Fibroblast of lung (primary cell): ENCODE measurements at regions not wholly inside any gene's neighbourhood (a gene's known extent, or its start where the extent isn't known, plus 50 kb on each side); places are given as distances from the start of the nearest gene placed in this dataset.

Experiments used
- DNase-seq, 2 donors: peaks; one replicate each; pipeline versions ENCODE4 v3.0.0 to v3.0.0-alpha.2; 2010; ENCODE audit warnings: low read depth in 2 of 2
- H2AFZ ChIP-seq: 2 replicates; pipeline ENCODE4 v1.5.1; 2012; ENCODE audit warnings: low read length, control low read depth, inconsistent platforms
- H3K27ac ChIP-seq: 2 replicates; pipeline ENCODE4 v1.5.1; 2011; ENCODE audit warnings: low read length, control low read depth; ENCODE audit not compliant: insufficient read depth
- H3K27me3 ChIP-seq: 2 replicates; pipeline ENCODE4 v1.5.1; 2011; ENCODE audit warnings: mild to moderate bottlenecking, low read length; ENCODE audit not compliant: control insufficient read depth, insufficient read depth
- H3K36me3 ChIP-seq: 2 replicates; pipeline ENCODE4 v1.5.1; 2011; ENCODE audit warnings: low read length; ENCODE audit not compliant: control insufficient read depth, insufficient read depth
- H3K4me1 ChIP-seq: 2 replicates; pipeline ENCODE4 v1.5.1; 2011; ENCODE audit warnings: low read length; ENCODE audit not compliant: control insufficient read depth, insufficient read depth; ENCODE audit errors: extremely low read depth
- H3K4me2 ChIP-seq: 2 replicates; pipeline ENCODE4 v1.5.1; 2011; ENCODE audit warnings: low read length, control low read depth; ENCODE audit not compliant: insufficient read depth; ENCODE audit errors: extremely low read depth
- H3K4me3 ChIP-seq, 4 experiments: fragments of 200-600 bp in 1 of 4; sonication (generic) in 1 of 4; replicated peaks in 1 of 4; 2 replicates each; pipeline ENCODE4 v1.5.1; 2011 to 2016; ENCODE audit warnings: low read length in 4 of 4, low read depth in 3 of 4, mild to moderate bottlenecking in 3 of 4, control low read depth in 2 of 4, inconsistent platforms in 1 of 4, mixed read lengths in 1 of 4; ENCODE audit not compliant: insufficient read depth in 1 of 4; ENCODE audit errors: control extremely low read depth in 1 of 4
- H3K79me2 ChIP-seq: 2 replicates; pipeline ENCODE4 v1.5.1; 2012; ENCODE audit warnings: mild to moderate bottlenecking, low read length, inconsistent platforms; ENCODE audit not compliant: control insufficient read depth, insufficient read depth
- H3K9ac ChIP-seq: 2 replicates; pipeline ENCODE4 v1.5.1; 2011; ENCODE audit warnings: mild to moderate bottlenecking, low read length, control low read depth; ENCODE audit not compliant: insufficient read depth
- H3K9me3 ChIP-seq: 2 replicates; pipeline ENCODE4 v1.5.1; 2012; ENCODE audit warnings: low read depth, low read length; ENCODE audit not compliant: control insufficient read depth, insufficient read depth
- H4K20me1 ChIP-seq: 2 replicates; pipeline ENCODE4 v1.5.1; 2011; ENCODE audit warnings: low read length; ENCODE audit not compliant: control insufficient read depth, insufficient read depth; ENCODE audit errors: extremely low read depth
- CTCF ChIP-seq, 2 donors: IDR thresholded peaks in 1 of 2; conservative IDR thresholded peaks in 1 of 2; 1 replicate in 1 of 2; 2 replicates in 1 of 2; pipeline ENCODE4 v1.5.1; 2011 to 2012; ENCODE audit warnings: low read length in 2 of 2, control low read depth in 1 of 2, inconsistent platforms in 1 of 2, low read depth in 1 of 2, mild to moderate bottlenecking in 1 of 2
- EZH2 ChIP-seq: IDR thresholded peaks from 2 replicates; pipeline ENCODE4 v1.5.1; 2012; ENCODE audit warnings: low read length, control low read depth, mild to moderate bottlenecking; ENCODE audit errors: missing control alignments

DNA sequence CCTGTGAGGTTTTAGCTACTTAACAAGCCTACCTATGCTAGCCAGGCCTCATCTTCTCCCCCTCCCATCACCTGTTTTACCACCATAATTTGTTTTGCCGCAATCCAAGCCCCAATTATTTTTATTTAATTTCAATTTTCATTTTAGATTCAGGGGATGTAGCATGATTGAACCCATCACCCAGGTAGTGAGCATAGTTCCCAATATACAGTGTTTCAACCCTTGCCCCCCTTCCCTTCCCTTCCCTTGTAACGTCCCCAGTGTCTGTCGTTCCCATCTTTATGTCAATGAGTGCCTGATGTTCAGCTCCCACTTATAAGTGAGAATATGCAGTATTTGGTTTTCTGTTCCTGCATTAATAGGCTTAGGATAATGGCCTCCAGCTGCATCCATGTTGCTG, 885.0 kb downstream of the UQCRFS1 start:
- no peak for DNase-seq
- no peak overlapping the region for H3K4me2 ChIP-seq
- H4K20me1 ChIP-seq = no peaks in the 10 kb centered on the region
- H3K79me2 ChIP-seq = no peaks in the 10 kb centered on the region
- no peak overlapping the region for H3K27ac ChIP-seq
- TF ChIP-seq CTCF (conservative IDR thresholded peaks at IDR 0.05 in 1 of 2, IDR thresholded peaks at IDR 0.05 in 1 of 2; ENCODE audit: low read depth in 1 of 2, low read length in 2 of 2) (no peak), EZH2 (no peak)
- H3K4me1 ChIP-seq = no peaks in the 10 kb centered on the region
- H2AFZ ChIP-seq = no peak overlapping the region
- no peaks in the 10 kb centered on the region for H3K9me3 ChIP-seq
- no peaks in the 10 kb centered on the region for H3K27me3 ChIP-seq
- H3K9ac ChIP-seq = no peak overlapping the region
- no peaks in the 10 kb centered on the region for H3K36me3 ChIP-seq
- H3K4me3 ChIP-seq = no peak overlapping the region

- no peaks in the 10 kb centered on the region for H3K79me2 ChIP-seq
Measured at GRCh38 chr19:28326746-28327145, 886.2 kb downstream of the UQCRFS1 start.

GRCh38 chr19:28324275-28325060, 888.5 kb downstream of the UQCRFS1 start:
- no peak for DNase-seq
- Histone ChIP-seq H3K4me2 (no peak overlapping the region), H3K36me3 (no peaks in the 10 kb centered on the region), H4K20me1 (no peaks in the 10 kb centered on the region), H3K9me3 (no peaks in the 10 kb centered on the region), H3K27me3 (no peaks in the 10 kb centered on the region), H3K79me2 (no peaks in the 10 kb centered on the region), H3K4me3 (no peak overlapping the region), H3K4me1 (no peaks in the 10 kb centered on the region), H3K9ac (no peak overlapping the region), H2AFZ (no peak overlapping the region), H3K27ac (no peak overlapping the region)
- TF ChIP-seq CTCF (conservative IDR thresholded peaks at IDR 0.05 in 1 of 2, IDR thresholded peaks at IDR 0.05 in 1 of 2; ENCODE audit: low read depth in 1 of 2, low read length in 2 of 2) = no peak
- TF ChIP-seq EZH2 = no peak

More at GRCh38 chr19:28326746-28327145, 886.2 kb downstream of the UQCRFS1 start:
- DNase-seq = no peak
- Histone ChIP-seq H3K36me3 (no peaks in the 10 kb centered on the region), H3K9ac (no peak overlapping the region), H3K9me3 (no peaks in the 10 kb centered on the region), H3K27me3 (no peaks in the 10 kb centered on the region), H3K4me2 (no peak overlapping the region), H4K20me1 (no peaks in the 10 kb centered on the region), H3K4me3 (no peak overlapping the region), H2AFZ (no peak overlapping the region), H3K4me1 (no peaks in the 10 kb centered on the region), H3K27ac (no peak overlapping the region)
- TF ChIP-seq EZH2 = no peak
- TF ChIP-seq CTCF (conservative IDR thresholded peaks at IDR 0.05 in 1 of 2, IDR thresholded peaks at IDR 0.05 in 1 of 2; ENCODE audit: low read depth in 1 of 2, low read length in 2 of 2) = no peak
